ENCODE measurements at regions not wholly inside any gene's neighbourhood (a gene's known extent, or its start where the extent isn't known, plus 50 kb on each side); places are given as distances from the start of the nearest gene placed in this dataset.

- no peak for DNase-seq
Observed at GRCh38 chr20:24738981-24739633, 210.0 kb upstream of the CST7 start.

- DNase-seq = peak; percentile 43
Observed at GRCh38 chr20:24739746-24740145, 209.3 kb upstream of the CST7 start.

- no peak for DNase-seq
Observed at GRCh38 chr20:24741493-24742072, 207.5 kb upstream of the CST7 start.

- peak; percentile 15 for DNase-seq
Observed at GRCh38 chr20:24742436-24742835, 206.6 kb upstream of the CST7 start.

- no peak for DNase-seq
Observed at GRCh38 chr20:24742989-24743388, 206.1 kb upstream of the CST7 start.

GRCh38 chr20:24743641-24744040, 205.4 kb upstream of the CST7 start:
- DNase-seq = no peak

GRCh38 chr20:24744747-24745146, 204.3 kb upstream of the CST7 start:
- peak; percentile 19 for DNase-seq

- no peak for DNase-seq
Observed at GRCh38 chr20:24745206-24745605, 203.9 kb upstream of the CST7 start.

GRCh38 chr20:24745617-24746350, 203.3 kb upstream of the CST7 start:
- DNase-seq = peak; percentile 53

- peak; percentile 98 for DNase-seq
Observed at GRCh38 chr20:24746351-24746685, 202.8 kb upstream of the CST7 start.

GRCh38 chr20:24747010-24747712, 201.9 kb upstream of the CST7 start:
- DNase-seq = peak; percentile 48

- DNase-seq = no peak
Observed at GRCh38 chr20:24747881-24748595, 201.0 kb upstream of the CST7 start.

- DNase-seq = no peak
Observed at GRCh38 chr20:24751551-24751950, 197.5 kb upstream of the CST7 start.

GRCh38 chr20:24752612-24753011, 196.5 kb upstream of the CST7 start:
- no peak for DNase-seq

- no peak for DNase-seq
Observed at GRCh38 chr20:24753130-24753529, 195.9 kb upstream of the CST7 start.

GRCh38 chr20:24754691-24755090, 194.4 kb upstream of the CST7 start:
- no peak for DNase-seq

- DNase-seq = peak; percentile 95
Observed at GRCh38 chr20:24755411-24755922, 193.6 kb upstream of the CST7 start.

GRCh38 chr20:24756292-24757025, 192.6 kb upstream of the CST7 start:
- peak; percentile 39 for DNase-seq

- DNase-seq = no peak
Observed at GRCh38 chr20:24761220-24762065, 187.6 kb upstream of the CST7 start.

GRCh38 chr20:24762371-24762770, 186.7 kb upstream of the CST7 start:
- no peak for DNase-seq

GRCh38 chr20:24762791-24763350, 186.2 kb upstream of the CST7 start:
- DNase-seq = no peak

Data from NCI-H69 (cell line).